GM21381 (cell line): ENCODE measurements at regions not wholly inside any gene's neighbourhood (a gene's known extent, or its start where the extent isn't known, plus 50 kb on each side); places are given as distances from the start of the nearest gene placed in this dataset.

ENCODE experiments used
- ATAC-seq: cut with Tn5 transposase; IDR thresholded peaks from one replicate; pipeline ENCODE4 v1.9.1; 2021; ENCODE audit warnings: mild to moderate bottlenecking, moderate library complexity; ENCODE audit not compliant: unreplicated experiment

DNA sequence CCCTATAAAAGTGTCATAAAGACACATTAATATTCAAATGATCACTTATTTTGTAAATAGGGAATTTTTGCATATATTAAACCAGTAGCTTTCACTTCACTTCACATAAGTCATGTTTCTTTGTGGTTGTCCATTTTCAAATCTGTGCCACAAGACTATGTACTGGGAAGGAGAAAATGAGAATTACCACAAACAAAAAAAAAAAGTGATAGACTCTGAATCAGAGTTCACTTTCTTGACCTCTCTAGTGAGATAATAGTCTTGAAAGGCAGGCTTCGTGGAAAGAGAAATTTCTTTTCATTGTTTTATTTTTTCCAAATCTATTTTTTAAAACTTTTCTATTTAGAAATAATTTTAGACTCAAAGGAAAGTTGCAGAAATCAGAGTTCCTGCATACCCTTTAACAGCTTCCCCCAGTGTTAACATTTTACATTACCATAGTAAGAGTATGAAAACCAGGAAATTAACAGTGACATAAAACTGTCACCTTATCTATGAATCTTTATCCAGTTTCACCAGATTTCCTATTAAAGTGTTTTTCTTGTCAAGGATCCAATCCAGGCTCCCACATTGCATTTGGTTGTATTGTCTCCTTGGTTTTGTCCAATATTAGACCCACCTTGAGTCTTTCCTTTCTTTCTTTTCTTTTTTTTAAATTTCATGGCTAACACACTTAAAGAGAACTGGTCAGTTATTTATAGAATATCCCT, 215.4 kb upstream of the PGRMC2 start:
- no peak for ATAC-seq

DNA sequence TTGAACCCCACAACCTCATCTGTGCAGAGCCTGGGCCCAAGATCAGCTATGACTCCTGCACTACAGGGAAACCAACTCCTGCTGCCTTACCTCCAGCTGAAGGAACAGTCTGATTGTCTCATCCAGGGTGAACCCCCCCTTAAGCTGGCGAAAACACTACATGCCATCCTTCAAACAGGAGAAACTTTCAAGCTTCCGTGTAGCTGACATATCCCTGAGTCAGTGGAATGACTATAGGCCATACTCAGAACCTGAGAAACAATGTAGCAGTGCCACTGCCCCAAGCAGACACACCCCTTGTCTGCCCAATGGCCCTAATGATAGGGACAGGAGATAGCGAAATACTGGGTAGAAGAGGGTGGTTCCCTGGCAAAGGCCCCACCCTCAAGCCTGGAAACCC, 213.6 kb upstream of the PGRMC2 start:
- no peak for ATAC-seq

DNA sequence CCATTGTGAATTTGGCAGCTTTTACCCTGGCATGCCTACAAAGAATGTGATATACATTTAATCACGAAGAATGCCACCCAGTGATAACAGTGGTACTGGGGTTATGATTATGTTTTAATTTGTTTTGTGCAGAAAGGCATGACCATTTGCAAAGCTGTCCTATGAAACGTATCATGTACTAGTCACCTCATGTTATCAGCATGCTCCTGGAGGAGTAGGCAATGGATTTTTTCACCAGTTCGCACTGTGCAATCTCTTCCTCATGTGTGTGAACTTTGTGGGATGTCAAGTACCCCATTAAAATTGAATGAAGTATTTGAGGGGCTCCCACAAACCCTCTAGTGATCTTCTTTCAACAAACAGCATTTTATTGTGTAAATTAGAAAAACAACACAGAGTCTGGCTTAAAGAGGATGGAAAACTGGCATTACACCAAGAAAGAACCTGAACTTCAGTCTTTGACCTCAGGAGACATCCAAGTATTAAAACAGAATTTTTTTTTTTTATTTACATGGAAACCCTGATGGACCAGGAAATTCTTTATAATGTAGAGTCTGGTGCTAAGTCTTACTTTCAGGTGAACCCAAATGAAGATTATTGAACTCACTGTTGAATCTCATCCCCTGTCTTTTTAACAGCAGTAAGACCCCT, 200.6 kb upstream of the PGRMC2 start:
- ATAC-seq: no peak

DNA sequence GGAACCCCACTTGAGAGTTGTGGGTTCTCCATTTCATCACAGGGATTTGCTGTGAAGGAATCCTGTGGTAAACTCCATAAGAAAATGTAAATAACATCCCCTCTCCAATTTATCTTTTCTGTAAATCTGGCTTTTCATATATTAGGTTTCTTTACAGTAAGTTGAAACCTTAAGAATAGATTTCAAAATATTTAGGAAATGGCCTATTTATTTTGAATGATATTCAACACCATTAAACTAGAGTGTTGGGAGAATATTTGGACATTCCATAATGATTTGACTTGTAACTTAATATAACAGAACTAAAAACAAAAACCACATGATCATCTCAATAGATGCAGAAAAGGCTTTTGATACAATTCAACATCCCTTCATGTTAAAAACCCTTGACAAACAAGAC, 197.3 kb upstream of the PGRMC2 start:
- no peak for ATAC-seq

DNA sequence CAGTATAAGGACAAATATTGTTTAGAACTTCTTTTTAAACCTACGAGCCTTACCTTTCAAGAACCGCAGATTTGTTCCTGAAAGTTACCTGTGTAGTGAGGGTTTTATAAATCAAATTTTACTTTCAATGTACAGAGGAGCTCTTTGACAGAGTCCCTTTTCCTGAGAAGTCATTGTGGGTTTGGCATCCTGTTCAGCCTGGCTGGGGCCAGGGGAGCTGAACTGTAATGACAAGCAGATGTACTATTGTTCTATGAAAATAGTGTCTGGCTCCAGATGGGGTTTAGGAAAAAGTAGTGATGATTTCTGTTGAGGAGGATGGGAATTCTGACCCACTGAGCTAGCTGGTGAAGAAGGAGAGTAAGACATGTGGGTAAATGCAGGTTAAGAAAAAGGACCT, 196.2 kb upstream of the PGRMC2 start:
- ATAC-seq: no peak

DNA sequence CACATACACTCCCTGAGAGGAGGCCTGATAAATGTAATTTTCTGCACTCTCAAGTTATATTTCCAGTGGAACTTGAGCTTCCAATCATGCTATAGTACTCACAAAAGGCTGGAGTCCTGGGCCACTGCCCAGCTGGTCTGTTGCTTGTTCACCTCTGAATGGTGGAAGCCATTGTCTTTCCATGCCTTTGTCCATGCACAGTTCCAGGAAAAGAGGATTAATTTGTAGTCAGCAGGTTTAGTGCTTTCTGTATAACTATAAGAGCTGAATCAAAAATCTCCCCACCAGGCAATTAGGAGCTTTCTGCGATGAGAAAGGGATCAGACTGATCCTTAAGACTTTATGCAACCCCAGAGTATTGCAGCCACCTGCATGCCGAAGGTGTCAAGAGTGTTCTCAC, 195.4 kb upstream of the PGRMC2 start:
- no peak for ATAC-seq

DNA sequence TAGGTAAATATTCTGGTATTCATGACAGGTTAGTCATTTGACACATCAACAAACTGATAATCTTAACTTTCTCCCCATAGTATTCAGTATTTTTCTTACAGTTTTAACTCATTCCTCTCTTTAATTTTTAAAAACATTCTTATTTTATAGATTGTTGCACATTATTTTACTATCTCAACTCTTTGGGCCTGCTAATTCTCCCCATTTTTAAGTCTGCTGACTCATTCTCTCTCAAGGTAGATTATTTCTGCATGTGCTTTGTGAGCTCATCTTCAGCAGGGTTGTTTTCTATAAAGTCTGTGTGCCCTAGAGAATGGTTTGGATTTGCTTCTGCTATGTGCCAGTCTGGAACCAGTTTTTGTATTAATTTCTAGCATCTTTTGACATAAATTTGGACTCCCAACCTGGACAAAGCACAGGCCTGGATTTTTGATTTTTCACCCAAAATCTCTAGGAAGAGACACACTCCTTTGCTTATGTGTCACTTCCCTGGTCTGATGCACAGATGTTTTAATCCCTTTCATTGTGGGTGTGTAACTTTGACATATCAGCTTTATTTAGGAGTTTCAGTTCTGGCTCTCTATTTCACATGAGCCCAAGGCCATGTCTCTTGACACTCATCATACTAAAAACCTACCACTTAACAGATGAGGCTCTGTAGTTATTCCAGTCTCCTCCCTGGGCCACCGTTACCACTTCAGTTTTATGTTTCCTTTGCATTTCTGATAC, 194.3 kb upstream of the PGRMC2 start:
- ATAC-seq: no peak

DNA sequence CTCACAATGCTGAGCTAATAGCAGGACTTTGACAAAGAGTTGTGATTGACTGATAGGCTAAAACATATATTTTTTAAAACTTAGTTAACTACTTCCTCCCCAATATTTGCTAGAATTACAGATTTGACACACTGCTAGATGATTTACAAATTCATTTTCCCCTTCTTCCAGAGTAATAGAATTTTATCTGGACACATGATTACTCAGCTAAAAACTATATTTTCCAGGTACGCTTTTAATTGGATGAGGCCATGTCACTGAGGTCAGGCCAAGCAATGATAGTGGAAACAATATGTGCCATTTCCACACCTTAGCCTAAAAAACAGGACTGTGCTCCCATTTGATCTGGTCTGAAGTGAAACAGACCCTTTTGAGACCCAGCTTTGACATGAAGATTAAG, 193.3 kb upstream of the PGRMC2 start:
- ATAC-seq: no peak

DNA sequence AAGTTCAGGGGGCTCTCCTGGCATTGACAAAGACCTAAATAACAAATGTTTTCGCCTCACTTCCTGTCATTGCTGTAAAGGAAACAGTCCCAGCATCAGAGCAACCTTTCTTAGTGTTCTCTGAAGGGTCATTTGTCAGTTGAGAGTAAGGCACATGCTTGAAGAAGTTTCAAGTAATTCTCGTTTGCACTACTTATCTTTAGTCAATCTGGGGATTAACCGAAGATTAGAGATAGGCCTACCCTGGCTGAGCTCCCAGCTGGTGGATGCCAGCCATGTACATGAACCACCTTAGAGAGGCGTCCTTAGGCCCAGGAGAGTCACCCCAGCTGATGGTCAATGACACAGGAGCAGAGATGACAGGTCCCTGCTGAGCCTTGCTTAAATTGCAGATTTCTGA, 189.9 kb upstream of the PGRMC2 start:
- ATAC-seq: no peak

DNA sequence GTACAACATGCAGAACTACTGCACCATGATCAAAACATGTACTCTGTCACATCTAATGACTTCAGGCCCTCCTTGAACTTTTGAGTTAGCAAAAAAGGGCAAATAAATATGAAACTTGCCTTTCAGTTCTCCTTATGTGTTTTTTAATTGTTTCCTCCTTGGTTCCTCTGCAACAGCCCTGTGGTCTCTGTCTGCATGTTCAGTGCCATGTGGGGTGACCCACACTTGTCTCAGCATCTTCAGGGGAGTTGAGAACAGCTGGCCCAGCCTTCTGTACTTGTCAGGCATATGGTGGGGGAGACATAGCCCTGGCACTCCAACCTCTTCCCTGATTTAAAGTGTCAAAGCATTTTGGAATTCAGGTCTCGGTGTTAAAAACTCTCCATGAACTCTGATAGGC, 188.0 kb upstream of the PGRMC2 start:
- ATAC-seq: no peak

DNA sequence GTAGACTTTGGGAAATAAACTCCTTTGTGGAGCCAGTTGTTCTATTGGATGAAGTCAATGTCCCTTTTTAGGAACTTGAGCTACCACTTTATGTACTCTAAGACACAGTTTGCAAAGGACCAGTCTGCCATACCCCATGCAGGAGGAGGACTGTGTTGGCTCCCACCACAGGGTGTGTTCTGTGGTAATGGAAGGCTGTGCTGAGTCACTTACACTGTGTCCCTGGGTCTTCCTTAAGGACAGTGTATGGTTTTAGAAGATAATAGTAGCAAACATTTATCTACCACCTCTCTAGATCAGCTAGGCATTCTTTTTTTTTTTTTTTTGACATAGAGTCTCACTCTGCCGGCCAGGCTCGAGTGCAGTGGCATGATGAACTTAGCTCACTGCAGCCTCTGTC, 184.0 kb upstream of the PGRMC2 start:
- no peak for ATAC-seq

DNA sequence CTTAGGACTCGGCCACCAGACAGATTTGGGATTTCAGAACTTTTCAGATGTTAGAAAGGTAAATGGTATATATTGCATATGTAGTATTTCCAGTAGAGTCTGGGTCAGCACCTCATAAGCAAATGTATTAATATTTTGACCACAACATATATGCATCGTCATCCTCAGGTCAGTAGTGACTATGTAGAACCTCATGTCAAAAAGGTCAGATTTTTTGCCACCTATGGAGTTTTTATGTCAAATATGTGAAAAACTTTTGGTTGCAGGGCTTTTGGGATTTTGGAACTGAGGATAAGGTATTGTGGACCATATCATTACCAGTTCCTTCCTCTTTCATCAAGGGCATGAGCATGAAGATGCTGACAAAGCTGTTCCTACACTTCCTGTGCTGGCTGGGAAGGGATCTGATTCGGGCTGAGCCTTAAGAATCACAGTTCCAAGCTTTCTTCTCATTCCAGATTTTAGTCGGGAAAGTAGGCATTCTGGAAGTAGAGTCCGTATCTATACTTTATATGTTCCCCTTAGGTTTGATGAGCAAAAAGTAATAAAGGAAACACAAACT, 183.0 kb upstream of the PGRMC2 start:
- no peak for ATAC-seq

DNA sequence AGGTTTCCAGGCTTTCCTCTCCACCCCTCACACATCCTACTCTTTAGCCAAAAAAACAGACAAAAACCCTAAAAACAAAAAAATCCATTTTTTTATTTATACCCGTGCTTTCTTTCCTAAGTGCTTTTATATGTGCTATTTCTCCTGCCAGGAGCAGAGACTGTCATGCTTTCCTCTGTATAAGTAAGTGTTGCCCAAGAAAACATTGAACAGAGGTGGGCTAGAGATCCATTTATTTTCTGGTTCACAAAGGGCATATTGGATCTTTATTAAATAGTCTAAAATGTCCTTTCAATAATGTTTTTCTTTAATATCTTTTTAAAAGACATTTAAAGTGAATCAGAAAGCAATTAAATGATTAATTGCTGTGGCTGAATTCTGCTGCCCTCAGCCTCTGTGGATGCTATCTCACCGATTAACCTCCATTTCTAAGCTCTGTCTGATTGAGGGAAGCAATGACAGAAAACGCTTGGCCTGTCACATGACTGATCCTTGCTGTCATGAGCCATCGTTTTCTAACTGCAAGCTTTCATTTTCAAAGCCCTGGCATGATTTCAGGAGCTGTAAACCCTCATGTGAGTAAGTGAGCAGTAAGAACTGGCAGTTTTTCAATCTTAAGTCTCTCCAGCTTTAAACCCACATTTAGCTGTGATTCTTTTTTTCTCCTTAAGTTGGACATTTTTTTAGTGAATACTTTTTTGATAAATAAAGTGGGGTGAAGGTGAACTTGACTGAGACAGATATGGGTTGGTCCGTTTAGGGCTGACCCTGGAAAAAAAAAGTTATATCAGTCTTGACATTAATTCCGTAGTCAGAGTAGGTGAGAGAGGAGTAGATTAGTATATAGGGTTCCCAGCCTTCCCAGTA, 180.7 kb upstream of the PGRMC2 start:
- no peak for ATAC-seq

DNA sequence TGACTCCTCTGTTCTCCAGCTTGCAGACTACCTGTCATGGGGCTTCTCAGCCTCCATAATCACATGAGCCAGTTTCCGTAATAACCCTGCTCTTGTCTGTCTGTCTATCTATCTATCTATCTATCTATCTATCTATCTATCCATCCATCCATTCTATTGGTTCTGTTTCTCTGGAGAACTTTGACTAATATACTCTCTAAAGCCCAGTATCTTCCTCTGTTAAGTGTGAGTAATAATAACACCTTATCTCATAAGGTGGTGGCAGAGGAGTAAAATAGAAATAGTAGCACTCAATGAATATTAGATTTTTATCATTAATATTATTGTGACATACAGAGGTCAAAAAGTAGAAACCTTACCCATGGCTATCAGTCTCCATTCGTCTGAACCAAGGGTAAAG, 177.9 kb upstream of the PGRMC2 start:
- ATAC-seq: no peak

DNA sequence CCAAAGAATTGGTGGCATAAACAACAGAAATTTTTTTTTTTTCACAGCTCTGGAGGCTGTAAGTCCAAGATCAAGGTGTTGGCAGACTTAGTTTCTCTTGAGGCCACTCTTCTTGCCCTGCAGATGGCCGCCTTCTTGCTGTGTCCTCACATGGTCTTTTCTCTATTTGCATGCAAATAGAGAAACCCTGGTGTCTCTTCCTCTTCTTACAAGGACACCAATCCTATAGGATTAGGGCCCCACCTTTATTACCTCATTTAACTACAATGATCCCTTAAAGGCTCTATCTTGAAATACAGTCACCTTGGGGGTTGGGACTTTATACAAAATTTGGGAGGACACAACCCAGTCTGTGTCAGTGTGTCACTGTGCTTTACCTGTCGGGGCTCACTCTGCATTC, 175.4 kb upstream of the PGRMC2 start:
- ATAC-seq: no peak

DNA sequence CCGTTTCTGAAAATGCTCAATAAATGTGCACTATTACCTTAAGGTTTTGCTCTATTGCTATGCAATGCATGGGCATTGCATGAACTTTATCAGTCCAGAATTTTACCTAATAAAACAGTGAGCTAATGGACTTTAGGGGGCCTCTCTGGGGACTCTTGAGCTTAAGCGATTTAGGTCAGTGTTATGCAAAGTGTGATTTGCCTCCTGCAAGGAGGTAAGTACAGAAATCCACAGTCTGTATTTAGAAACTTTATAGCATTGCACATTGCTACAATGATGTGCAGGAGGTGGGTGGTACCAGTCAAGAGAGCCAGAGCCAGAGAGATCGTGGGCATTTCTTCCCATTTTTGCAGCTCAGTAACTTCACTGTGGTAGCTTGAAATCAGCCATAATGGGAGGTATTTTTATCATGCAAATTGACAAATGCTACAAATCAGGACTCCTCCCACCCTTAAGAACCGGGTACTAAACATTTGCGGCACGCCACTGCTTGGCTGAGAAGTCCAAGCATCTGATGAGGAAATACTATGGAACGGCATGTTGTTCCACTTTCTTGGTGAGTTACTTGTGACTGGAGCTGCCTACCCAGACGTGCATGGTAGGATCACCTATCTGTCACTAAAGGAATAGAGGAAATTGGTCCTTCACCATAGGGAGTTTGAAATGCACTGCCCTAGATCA, 174.6 kb upstream of the PGRMC2 start:
- no peak for ATAC-seq

DNA sequence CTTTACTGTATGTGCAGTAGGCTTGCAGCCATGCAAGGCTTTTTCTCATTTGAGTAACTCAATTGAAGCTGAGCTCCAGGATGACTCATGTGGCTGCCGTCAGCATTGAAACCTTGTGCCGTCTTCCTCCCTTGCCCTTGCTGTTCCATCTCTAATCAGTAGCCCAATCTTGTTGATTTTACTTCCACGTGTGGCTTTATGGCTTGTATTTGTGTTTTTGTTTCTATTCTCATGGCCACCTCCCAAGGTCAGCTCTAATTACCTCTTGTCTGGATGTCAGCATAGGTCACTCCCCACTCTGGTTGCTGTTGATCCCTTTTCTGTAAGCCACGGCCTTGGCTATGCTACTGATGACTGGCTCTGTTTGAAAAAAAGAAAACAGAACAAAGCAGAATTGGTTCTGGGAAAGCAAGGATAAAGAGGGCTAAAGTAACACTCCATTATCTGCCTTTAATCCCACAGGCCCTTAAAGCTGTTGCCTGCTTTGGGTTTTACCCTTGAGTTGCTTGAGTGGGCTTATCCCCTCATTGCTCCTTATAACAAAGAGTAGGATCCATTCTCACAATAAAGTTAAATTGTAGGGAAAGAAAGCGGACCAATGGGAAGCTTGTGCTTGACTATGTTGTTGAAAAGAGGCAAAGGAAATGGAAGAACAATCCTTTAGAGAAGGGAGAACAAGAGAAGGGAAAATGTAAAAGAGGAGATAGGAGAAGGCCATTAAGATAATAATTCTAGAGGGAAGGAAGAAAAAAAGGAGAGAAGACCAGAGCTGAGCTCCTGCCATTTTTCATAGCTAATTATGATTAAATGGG, 173.9 kb upstream of the PGRMC2 start:
- no peak for ATAC-seq

DNA sequence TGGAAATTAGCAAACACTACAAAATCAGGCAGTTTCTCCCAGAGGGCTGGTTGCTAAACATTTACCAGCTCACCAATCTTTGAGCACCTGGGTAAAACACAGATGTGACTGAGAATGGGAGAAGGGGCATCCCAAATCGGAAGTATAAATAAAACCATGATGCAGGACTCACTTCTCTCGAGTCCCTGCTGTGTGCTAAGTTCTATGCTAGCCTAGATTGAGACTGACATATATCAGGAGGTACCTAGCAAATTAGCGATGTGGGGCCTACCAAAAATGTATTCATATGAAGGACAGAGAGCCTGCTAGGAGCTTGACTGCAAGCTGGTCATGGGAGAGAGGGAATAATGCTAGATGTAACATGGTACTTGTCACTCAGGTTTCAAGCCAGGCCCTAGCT, 171.9 kb upstream of the PGRMC2 start:
- ATAC-seq: no peak

DNA sequence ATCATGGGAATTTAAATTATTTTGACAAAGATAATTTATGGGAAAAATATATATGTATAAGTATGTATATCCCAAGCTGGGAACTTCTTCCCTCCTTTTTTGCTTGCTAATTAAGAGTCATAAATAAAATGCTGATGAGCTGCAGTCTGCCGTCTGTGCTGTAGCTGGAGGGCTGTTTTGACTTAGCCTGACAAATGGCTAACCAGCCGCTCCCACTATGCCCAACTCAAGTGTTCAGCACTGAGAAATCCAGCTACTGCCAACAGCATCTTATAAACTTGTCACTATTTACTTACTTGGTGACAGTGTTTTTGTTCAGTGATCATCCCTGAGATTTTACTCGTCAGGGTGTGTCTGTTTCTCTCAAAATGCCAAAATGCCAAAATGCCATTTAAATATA, 171.2 kb upstream of the PGRMC2 start:
- no peak for ATAC-seq

DNA sequence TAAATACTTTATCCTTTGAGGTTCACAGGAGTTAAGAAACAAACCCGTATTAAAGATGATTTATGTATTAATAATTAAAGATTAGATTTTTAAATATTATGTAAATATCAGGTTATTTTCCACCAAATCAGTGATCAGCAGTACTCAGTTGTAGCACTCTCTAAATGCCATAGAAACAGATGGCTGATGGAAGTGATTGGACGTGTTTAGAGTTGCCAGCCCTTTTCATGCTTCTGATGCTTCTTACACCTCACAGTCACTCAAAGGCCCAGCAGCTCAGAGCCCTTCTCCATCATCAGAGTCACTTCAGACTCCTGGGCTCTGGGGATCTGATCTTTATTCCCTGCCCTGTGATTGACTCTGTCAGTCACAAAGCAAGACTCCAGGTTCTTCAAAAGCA, 170.1 kb upstream of the PGRMC2 start:
- ATAC-seq: no peak
